ENCODE measurements at regions not wholly inside any gene's neighbourhood (a gene's known extent, or its start where the extent isn't known, plus 50 kb on each side); places are given as distances from the start of the nearest gene placed in this dataset.

- ATAC-seq (no peak), DNase-seq (no peak)
- peaks cover 15% of the 10 kb centered on the region for H3K4me1 ChIP-seq (ENCODE audit: insufficient read depth, low read length)
- H2AFZ ChIP-seq (ENCODE audit: low read length), result no peak overlapping the region
- no peaks in the 10 kb centered on the region for H3K9me3 ChIP-seq (ENCODE audit: low read length)
- H3K36me3 ChIP-seq (ENCODE audit: low read depth, low read length), result 0 out of 2 replicates have a peak, but pooled peaks cover 2% of the 10 kb centered on the region
- BruUV-seq (replicated peaks), result no TSS peak
- H3K27ac ChIP-seq (ENCODE audit: low read length), result no peak overlapping the region
- H3K9me2 ChIP-seq (replicated peaks; ENCODE audit: low read length), result no peaks in the 10 kb centered on the region
- TF ChIP-seq EZH2 (IDR thresholded peaks at IDR 0.05; ENCODE audit: low read length, unreplicated experiment), result no peak
- TF ChIP-seq CTCF (conservative IDR thresholded peaks at IDR 0.05; ENCODE audit: low read depth, low read length), result no peak
- TF ChIP-seq EZH2phosphoT487 (IDR thresholded peaks at IDR 0.05; ENCODE audit: borderline replicate concordance, low read length), result no peak
- ChIA-PET CTCF (no interaction called here), POLR2A (ENCODE audit: unreplicated experiment) (interaction anchor here (0.8 kb wide), 1 partner anchor 785 kb away, joined by 7 read pairs; no protein-coding TSS in a partner anchor)
- H3K4me3 ChIP-seq (ENCODE audit: low read length), result no peak overlapping the region
- no peaks in the 10 kb centered on the region for H3K27me3 ChIP-seq (ENCODE audit: low read length)
- H3K79me2 ChIP-seq (ENCODE audit: low read length), result peaks cover 52% of the 10 kb centered on the region
- H3K9ac ChIP-seq (ENCODE audit: low read length), result no peak overlapping the region
- H4K20me1 ChIP-seq (ENCODE audit: low read length), result no peaks in the 10 kb centered on the region
- intact Hi-C loops (cut with micrococcal nuclease), result loop anchor here (5.0 kb wide), 1 partner anchor 272 kb away; the partner anchor contains the start of gene SIPA1L1
- no peaks in the 10 kb centered on the region for H3F3A ChIP-seq (ENCODE audit: low read length, unreplicated experiment)
- H3K4me2 ChIP-seq (ENCODE audit: low read length), result no peak overlapping the region
Observed at GRCh38 chr14:71593966-71594365, 338.3 kb upstream of the RGS6 start.

GRCh38 chr14:71594821-71595220 lies 337.4 kb upstream of the RGS6 start:
- 0 out of 2 replicates have a peak, but pooled peaks cover 2% of the 10 kb centered on the region for H3K9me3 ChIP-seq (ENCODE audit: low read length)
- H3K9me2 ChIP-seq (replicated peaks; ENCODE audit: low read length), result no peaks in the 10 kb centered on the region
- H3K79me2 ChIP-seq (ENCODE audit: low read length), result peaks cover 57% of the 10 kb centered on the region
- POLR2A ChIA-PET (ENCODE audit: unreplicated experiment), result no interaction called here
- peaks cover 15% of the 10 kb centered on the region for H3K4me1 ChIP-seq (ENCODE audit: insufficient read depth, low read length)
- DNase-seq (no peak), ATAC-seq (no peak)
- H3F3A ChIP-seq (ENCODE audit: low read length, unreplicated experiment), result no peaks in the 10 kb centered on the region
- BruUV-seq (replicated peaks), result no TSS peak
- H3K36me3 ChIP-seq (ENCODE audit: low read depth, low read length), result peaks cover 7% of the 10 kb centered on the region
- CTCF ChIA-PET, result no interaction called here
- H3K4me2 ChIP-seq (ENCODE audit: low read length), result no peak overlapping the region
- intact Hi-C loops (cut with micrococcal nuclease), result loop anchor here (5.0 kb wide), 1 partner anchor 273 kb away; the partner anchor contains the start of gene SIPA1L1
- H2AFZ ChIP-seq (ENCODE audit: low read length), result no peak overlapping the region
- H4K20me1 ChIP-seq (ENCODE audit: low read length), result no peaks in the 10 kb centered on the region
- H3K27me3 ChIP-seq (ENCODE audit: low read length), result no peaks in the 10 kb centered on the region
- no peak overlapping the region for H3K9ac ChIP-seq (ENCODE audit: low read length)
- no peak overlapping the region for H3K4me3 ChIP-seq (ENCODE audit: low read length)
- TF ChIP-seq CTCF (conservative IDR thresholded peaks at IDR 0.05; ENCODE audit: low read depth, low read length) (no peak), EZH2phosphoT487 (IDR thresholded peaks at IDR 0.05; ENCODE audit: borderline replicate concordance, low read length) (no peak), EZH2 (IDR thresholded peaks at IDR 0.05; ENCODE audit: low read length, unreplicated experiment) (no peak)
- no peak overlapping the region for H3K27ac ChIP-seq (ENCODE audit: low read length)

DNA sequence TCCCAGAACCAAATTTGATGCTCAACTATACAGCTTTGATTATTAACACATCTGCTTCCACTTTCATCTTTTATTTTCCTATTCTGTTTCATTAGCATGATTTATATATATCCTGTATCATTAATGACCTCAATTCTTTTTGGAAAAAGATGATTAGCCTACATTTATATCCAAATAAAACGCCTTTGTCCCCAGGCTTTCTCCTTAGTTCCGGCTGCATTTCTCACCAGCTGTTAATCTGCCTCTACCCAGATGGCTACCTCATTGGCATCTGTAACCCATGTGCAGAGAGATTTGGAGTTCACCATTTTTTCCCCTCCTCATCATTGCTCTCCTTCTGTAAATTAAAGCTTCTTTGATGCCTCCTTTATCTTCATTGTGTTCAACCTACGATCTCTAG lies 336.8 kb upstream of the RGS6 start:
- H3K4me3 ChIP-seq (ENCODE audit: low read length), result no peak overlapping the region
- H4K20me1 ChIP-seq (ENCODE audit: low read length), result no peaks in the 10 kb centered on the region
- POLR2A ChIA-PET (ENCODE audit: unreplicated experiment), result no interaction called here
- H3K4me2 ChIP-seq (ENCODE audit: low read length), result no peak overlapping the region
- peaks cover 14% of the 10 kb centered on the region for H3K36me3 ChIP-seq (ENCODE audit: low read depth, low read length)
- BruUV-seq (replicated peaks), result no TSS peak
- intact Hi-C loops (cut with micrococcal nuclease), result no loop called here
- H3K9ac ChIP-seq (ENCODE audit: low read length), result no peak overlapping the region
- H2AFZ ChIP-seq (ENCODE audit: low read length), result no peak overlapping the region
- TF ChIP-seq EZH2 (IDR thresholded peaks at IDR 0.05; ENCODE audit: low read length, unreplicated experiment) (no peak), CTCF (conservative IDR thresholded peaks at IDR 0.05; ENCODE audit: low read depth, low read length) (no peak), EZH2phosphoT487 (IDR thresholded peaks at IDR 0.05; ENCODE audit: borderline replicate concordance, low read length) (no peak)
- no peak overlapping the region for H3K27ac ChIP-seq (ENCODE audit: low read length)
- no peaks in the 10 kb centered on the region for H3K9me2 ChIP-seq (replicated peaks; ENCODE audit: low read length)
- no peaks in the 10 kb centered on the region for H3F3A ChIP-seq (ENCODE audit: low read length, unreplicated experiment)
- ATAC-seq (no peak), DNase-seq (no peak)
- peaks cover 8% of the 10 kb centered on the region for H3K9me3 ChIP-seq (ENCODE audit: low read length)
- H3K27me3 ChIP-seq (ENCODE audit: low read length), result no peaks in the 10 kb centered on the region
- peaks cover 15% of the 10 kb centered on the region for H3K4me1 ChIP-seq (ENCODE audit: insufficient read depth, low read length)
- H3K79me2 ChIP-seq (ENCODE audit: low read length), result peaks cover 62% of the 10 kb centered on the region
- CTCF ChIA-PET, result no interaction called here
